ENCODE measurements at regions not wholly inside any gene's neighbourhood (a gene's known extent, or its start where the extent isn't known, plus 50 kb on each side); places are given as distances from the start of the nearest gene placed in this dataset.

GRCh38 chr17:12230481-12231354, 210.0 kb downstream of the MAP2K4 start:
- no peak for TF ChIP-seq ZBTB21 (CRISPR knock-in tag; IDR thresholded peaks at IDR 0.05; ENCODE audit: borderline replicate concordance)
- no peak for TF ChIP-seq CTCF (IDR thresholded peaks at IDR 0.05)
- no peak for TF ChIP-seq TEAD4 (CRISPR knock-in tag; IDR thresholded peaks at IDR 0.05)
- TF ChIP-seq SMAD4 (CRISPR knock-in tag; IDR thresholded peaks at IDR 0.05), result no peak
- TF ChIP-seq ZNF396 (CRISPR knock-in tag; IDR thresholded peaks at IDR 0.05; ENCODE audit: borderline replicate concordance), result no peak
- no peak for TF ChIP-seq TCF7 (CRISPR knock-in tag; IDR thresholded peaks at IDR 0.05; ENCODE audit: low read depth)
- TF ChIP-seq CREB1 (CRISPR knock-in tag; IDR thresholded peaks at IDR 0.05), result no peak
- TF ChIP-seq USF1 (CRISPR knock-in tag; IDR thresholded peaks at IDR 0.05), result no peak
- no peak for TF ChIP-seq SMAD3 (CRISPR knock-in tag; IDR thresholded peaks at IDR 0.05; ENCODE audit: borderline replicate concordance)
- no peak for TF ChIP-seq ZNF512 (CRISPR knock-in tag; IDR thresholded peaks at IDR 0.05; ENCODE audit: borderline replicate concordance)
- no peak for TF ChIP-seq MAX (CRISPR knock-in tag; IDR thresholded peaks at IDR 0.05)
- TF ChIP-seq TEAD1 (CRISPR knock-in tag; IDR thresholded peaks at IDR 0.05), result no peak
- no peak for TF ChIP-seq ELF4 (CRISPR knock-in tag; IDR thresholded peaks at IDR 0.05; ENCODE audit: low read depth)

All from WTC11 (cell line).